HCT116 (cell line): ENCODE measurements at regions not wholly inside any gene's neighbourhood (a gene's known extent, or its start where the extent isn't known, plus 50 kb on each side); places are given as distances from the start of the nearest gene placed in this dataset.

Experiments used
- ATAC-seq: fragments of 200-7000 bp; cut with Tn5 transposase; 2 replicates; pipeline ENCODE4 v1.9.1; 2020; ENCODE audit warnings: mild to moderate bottlenecking, moderate library complexity
- BruUV-seq: library from RNA; stranded (reverse); fragments of 400-500 nt; replicated peaks from 2 replicates; lab custom pipeline; 2021; lab: Mats Ljungman, UMichigan
- CTCF ChIA-PET: fragments of 300-600 bp; sonication (Branson Sonifier 250); formaldehyde crosslinking; loops from one replicate; lab custom pipeline; 2021; ENCODE audit warnings: antibody characterized with exemption; lab: Charles Lee
- POLR2A ChIA-PET: fragments of 300-600, 350-600 bp; sonication (Branson Sonifier 250); formaldehyde crosslinking; loops from one replicate; lab custom pipeline; 2021; ENCODE audit warnings: antibody characterized with exemption; lab: Charles Lee
- RAD21 ChIA-PET, 2 experiments: fragments of 300-600 bp; sonication (Branson Sonifier 250); formaldehyde crosslinking; loops; one replicate each; lab custom pipeline; 2023; ENCODE audit warnings: low total read pairs in 2 of 2; ENCODE audit not compliant: uncharacterized antibody in 2 of 2, unreplicated experiment in 2 of 2, low non-redundant PET in 1 of 2; lab: Charles Lee
- DNase-seq: peaks from one replicate; pipeline ENCODE4 v3.0.0-alpha.2; 2010; ENCODE audit warnings: low read depth, low spot score
- H2AFZ ChIP-seq: fragments of 200-600 bp; shearing (Covaris generic), sonication (generic); 2 replicates; pipeline ENCODE4 v1.6.1; 2017; ENCODE audit warnings: low read depth, mixed run types, mixed read lengths, antibody characterized with exemption, low read length; ENCODE audit not compliant: poor library complexity, severe bottlenecking
- H3K27ac ChIP-seq: 2 replicates; pipeline ENCODE4 v1.5.1; 2012; ENCODE audit warnings: low read depth, low read length
- H3K27me3 ChIP-seq: fragments of 200-600 bp; sonication (generic); 2 replicates; pipeline ENCODE4 v1.6.1; 2016; ENCODE audit warnings: mixed run types, low read length, mixed read lengths; ENCODE audit not compliant: insufficient read depth
- H3K36me3 ChIP-seq, 2 experiments: fragments of 200-500 bp in 1 of 2; fragments of 200-600 bp in 1 of 2; sonication (Bioruptor generic) in 1 of 2; sonication (generic) in 1 of 2; 2 replicates each; pipeline versions ENCODE4 v1.5.1 to v1.6.1; 2014 to 2016; ENCODE audit warnings: low read length in 2 of 2, inconsistent platforms in 1 of 2, mixed read lengths in 1 of 2, mixed run types in 1 of 2; ENCODE audit not compliant: insufficient read depth in 2 of 2, control insufficient read depth in 1 of 2
- H3K4me1 ChIP-seq, 2 experiments: fragments of 200-600 bp in 1 of 2; sonication (generic) in 1 of 2; 2 replicates each; pipeline versions ENCODE4 v1.5.1 to v1.6.1; 2012 to 2017; ENCODE audit warnings: low read length in 2 of 2, inconsistent platforms in 1 of 2, mild to moderate bottlenecking in 1 of 2, mixed read lengths in 1 of 2, mixed run types in 1 of 2, moderate library complexity in 1 of 2; ENCODE audit not compliant: insufficient read depth in 2 of 2, control insufficient read depth in 1 of 2
- H3K4me2 ChIP-seq: fragments of 200-600 bp; sonication (generic); 2 replicates; pipeline ENCODE4 v1.6.1; 2017; ENCODE audit warnings: mixed run types, low read length, mixed read lengths
- H3K4me3 ChIP-seq, 2 experiments: fragments of 200-600 bp in 1 of 2; sonication (generic) in 1 of 2; replicated peaks in 1 of 2; 2 replicates each; pipeline ENCODE4 v1.5.1; 2011 to 2016; ENCODE audit warnings: low read length in 2 of 2, control low read depth in 1 of 2, low read depth in 1 of 2, mild to moderate bottlenecking in 1 of 2, mixed read lengths in 1 of 2, mixed run types in 1 of 2
- H3K79me2 ChIP-seq: fragments of 200-600 bp; sonication (generic); 2 replicates; pipeline ENCODE4 v1.6.1; 2017; ENCODE audit warnings: mild to moderate bottlenecking, mixed run types, low read length, moderate library complexity, mixed read lengths; ENCODE audit not compliant: insufficient read depth
- H3K9ac ChIP-seq: fragments of 200-600 bp; sonication (generic); 2 replicates; pipeline ENCODE4 v1.6.1; 2016; ENCODE audit warnings: low read length, mixed read lengths
- H3K9me2 ChIP-seq: fragments of 200-600 bp; sonication (generic), shearing (Covaris generic); 2 replicates; pipeline ENCODE4 v1.6.1; 2017; ENCODE audit warnings: mixed run types, mild to moderate bottlenecking, moderate library complexity; ENCODE audit not compliant: insufficient read depth
- H3K9me3 ChIP-seq, 2 experiments: fragments of 200-500 bp in 1 of 2; fragments of 200-600 bp in 1 of 2; sonication (Bioruptor generic) in 1 of 2; sonication (generic) in 1 of 2; 2 replicates each; pipeline ENCODE4 v1.6.1; 2014 to 2017; ENCODE audit warnings: low read length in 2 of 2, mixed read lengths in 2 of 2, inconsistent platforms in 1 of 2, low read depth in 1 of 2, mild to moderate bottlenecking in 1 of 2, mixed run types in 1 of 2, moderate library complexity in 1 of 2; ENCODE audit not compliant: control insufficient read depth in 1 of 2, insufficient read depth in 1 of 2
- H4K20me1 ChIP-seq: fragments of 200-600 bp; sonication (generic), shearing (Covaris generic); 2 replicates; pipeline ENCODE4 v1.6.1; 2017; ENCODE audit warnings: mixed run types, mild to moderate bottlenecking, moderate library complexity; ENCODE audit not compliant: insufficient read depth
- ATF3 ChIP-seq: IDR thresholded peaks from 2 replicates; pipeline ENCODE4 v1.6.1; 2012
- CEBPB ChIP-seq: IDR thresholded peaks from 2 replicates; pipeline ENCODE4 v1.6.1; 2012; ENCODE audit warnings: low read depth
- CTCF ChIP-seq, 3 experiments: fragments of 200-600 bp in 1 of 3; sonication (generic) in 1 of 3; IDR thresholded peaks in 2 of 3; conservative IDR thresholded peaks in 1 of 3; 2 replicates each; pipeline ENCODE4 v1.5.1; 2012 to 2017; ENCODE audit warnings: low read depth in 2 of 3, low read length in 2 of 3, antibody characterized with exemption in 1 of 3, borderline replicate concordance in 1 of 3, control low read depth in 1 of 3, mild to moderate bottlenecking in 1 of 3, mixed read lengths in 1 of 3, mixed run types in 1 of 3, moderate library complexity in 1 of 3; ENCODE audit not compliant: insufficient read depth in 1 of 3
- EGR1 ChIP-seq: IDR thresholded peaks from 2 replicates; pipeline ENCODE4 v1.6.1; 2012; ENCODE audit warnings: low read depth
- ELF1 ChIP-seq: IDR thresholded peaks from 2 replicates; pipeline ENCODE4 v1.6.1; 2012; ENCODE audit warnings: low read depth, borderline replicate concordance
- EZH2 ChIP-seq: fragments of 200-600 bp; sonication (generic); IDR thresholded peaks from 2 replicates; pipeline ENCODE4 v1.6.1; 2017; ENCODE audit warnings: antibody characterized with exemption, mixed run types
- EZH2phosphoT487 ChIP-seq: fragments of 200-600 bp; IDR thresholded peaks from 2 replicates; pipeline ENCODE4 v1.6.1; 2018; ENCODE audit warnings: antibody characterized with exemption, borderline replicate concordance
- JUND ChIP-seq: IDR thresholded peaks from 2 replicates; pipeline ENCODE4 v1.6.1; 2012
- MAX ChIP-seq: IDR thresholded peaks from 2 replicates; pipeline ENCODE4 v1.6.1; 2012
- POLR2A ChIP-seq: IDR thresholded peaks from 2 replicates; pipeline ENCODE4 v1.7.0; 2011; ENCODE audit warnings: borderline replicate concordance; ENCODE audit not compliant: insufficient read depth, insufficient read length; ENCODE audit errors: extremely low read depth
- POLR2AphosphoS5 ChIP-seq: IDR thresholded peaks from 2 replicates; pipeline ENCODE4 v1.6.1; 2011; ENCODE audit warnings: mild to moderate bottlenecking, low read depth, low read length, moderate library complexity
- RAD21 ChIP-seq: IDR thresholded peaks from 2 replicates; pipeline ENCODE4 v1.6.1; 2012; ENCODE audit warnings: low read depth, mild to moderate bottlenecking
- REST ChIP-seq: IDR thresholded peaks from 2 replicates; pipeline ENCODE4 v1.6.1; 2012; ENCODE audit warnings: low read depth
- SIN3A ChIP-seq: IDR thresholded peaks from 2 replicates; pipeline ENCODE4 v1.6.1; 2012; ENCODE audit warnings: low read depth
- SRF ChIP-seq: IDR thresholded peaks from 2 replicates; pipeline ENCODE4 v1.6.1; 2012; ENCODE audit warnings: low read depth
- TCF7L2 ChIP-seq: IDR thresholded peaks from 2 replicates; pipeline ENCODE4 v1.7.0; 2011; ENCODE audit warnings: borderline replicate concordance, inconsistent platforms; ENCODE audit not compliant: insufficient read depth, insufficient read length; ENCODE audit errors: extremely low read depth
- YY1 ChIP-seq: IDR thresholded peaks from 2 replicates; pipeline ENCODE4 v1.6.1; 2011; ENCODE audit warnings: low read length, low read depth, moderate library complexity, mild to moderate bottlenecking; ENCODE audit not compliant: insufficient replicate concordance; ENCODE audit errors: extremely low read depth
- ZFX ChIP-seq: fragments of 450-650 bp; IDR thresholded peaks from 2 replicates; pipeline ENCODE4 v1.6.1; 2017
- ZNF274 ChIP-seq: fragments of 200-500 bp; sonication (Bioruptor generic); IDR thresholded peaks from 2 replicates; pipeline ENCODE4 v1.6.1; 2014; ENCODE audit warnings: mild to moderate bottlenecking, low read depth, low read length, inconsistent platforms
- intact Hi-C: fragments of 100-400 bp; cut with micrococcal nuclease; formaldehyde crosslinking; loops from 2 replicates; pipeline ENCODE4 v1.10.0; 2022

GRCh38 chr3:30546934-30547333 is 59.5 kb upstream of the TGFBR2 start (continued):
- TF ChIP-seq ELF1 = no peak

GRCh38 chr3:30547716-30548115 is 58.7 kb upstream of the TGFBR2 start:
- Histone ChIP-seq H4K20me1 (no peaks in the 10 kb centered on the region), H3K4me3 (no peak overlapping the region), H3K9me3 (no peaks in the 10 kb centered on the region)
- POLR2A ChIA-PET = no interaction called here
- no peak for TF ChIP-seq SIN3A
- no peak for TF ChIP-seq SRF
- TF ChIP-seq ZNF274 = no peak
- no peak for TF ChIP-seq EZH2
- TF ChIP-seq RAD21 = no peak
- TF ChIP-seq ELF1 = no peak
- no peak for TF ChIP-seq CTCF (IDR thresholded peaks at IDR 0.05 in 2 of 3, conservative IDR thresholded peaks at IDR 0.05 in 1 of 3; ENCODE audit: borderline replicate concordance in 1 of 3, insufficient read depth in 1 of 3, low read depth in 2 of 3, low read length in 2 of 3)
- TF ChIP-seq YY1 = no peak
- TF ChIP-seq REST = no peak
- no peak for TF ChIP-seq CEBPB
- no peak for TF ChIP-seq POLR2AphosphoS5
- no peak for TF ChIP-seq MAX
- TF ChIP-seq EZH2phosphoT487 = no peak
- TF ChIP-seq ATF3 = no peak
- TF ChIP-seq TCF7L2 = no peak
- TF ChIP-seq JUND = no peak
- no peak for TF ChIP-seq POLR2A
- TF ChIP-seq EGR1 = no peak
- no peak for TF ChIP-seq ZFX
- TF ChIP-seq, all 23 proteins: peak for 0
- intact Hi-C loops = no loop called here
- Histone ChIP-seq H3K27ac (no peak overlapping the region), H3K4me1 (peaks cover 8 to 14% of the 10 kb centered on the region in 2 experiments; a peak in 3 of 4 replicates), H3K9ac (no peak overlapping the region), H3K4me2 (no peak overlapping the region), H3K79me2 (no peaks in the 10 kb centered on the region), H3K27me3 (no peaks in the 10 kb centered on the region), H3K36me3 (no peaks in the 10 kb centered on the region), H2AFZ (no peak overlapping the region), H3K9me2 (no peaks in the 10 kb centered on the region)
- DNase-seq (no peak), ATAC-seq (no peak)
- CTCF ChIA-PET = no interaction called here
- RAD21 ChIA-PET = no interaction called here
- BruUV-seq = no TSS peak
